ENCODE measurements at regions not wholly inside any gene's neighbourhood (a gene's known extent, or its start where the extent isn't known, plus 50 kb on each side); places are given as distances from the start of the nearest gene placed in this dataset.

- TF ChIP-seq, protein P1, sequence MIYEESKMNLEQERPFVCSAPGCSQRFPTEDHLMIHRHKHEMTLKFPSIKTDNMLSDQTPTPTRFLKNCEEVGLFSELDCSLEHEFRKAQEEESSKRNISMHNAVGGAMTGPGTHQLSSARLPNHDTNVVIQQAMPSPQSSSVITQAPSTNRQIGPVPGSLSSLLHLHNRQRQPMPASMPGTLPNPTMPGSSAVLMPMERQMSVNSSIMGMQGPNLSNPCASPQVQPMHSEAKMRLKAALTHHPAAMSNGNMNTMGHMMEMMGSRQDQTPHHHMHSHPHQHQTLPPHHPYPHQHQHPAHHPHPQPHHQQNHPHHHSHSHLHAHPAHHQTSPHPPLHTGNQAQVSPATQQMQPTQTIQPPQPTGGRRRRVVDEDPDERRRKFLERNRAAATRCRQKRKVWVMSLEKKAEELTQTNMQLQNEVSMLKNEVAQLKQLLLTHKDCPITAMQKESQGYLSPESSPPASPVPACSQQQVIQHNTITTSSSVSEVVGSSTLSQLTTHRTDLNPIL (CRISPR knock-in tag; IDR thresholded peaks at IDR 0.05; ENCODE audit: low read depth): no peak
- TF ChIP-seq ARNTL (CRISPR knock-in tag; IDR thresholded peaks at IDR 0.05; ENCODE audit: borderline replicate concordance, low read depth) (no peak), ZFP3 (CRISPR knock-in tag; IDR thresholded peaks at IDR 0.05) (no peak), ISL1 (CRISPR knock-in tag; IDR thresholded peaks at IDR 0.05) (no peak), BACH2 (CRISPR knock-in tag; IDR thresholded peaks at IDR 0.05; ENCODE audit: borderline replicate concordance) (no peak), ZNF70 (CRISPR knock-in tag; IDR thresholded peaks at IDR 0.05) (no peak), TOX (CRISPR knock-in tag; IDR thresholded peaks at IDR 0.05; ENCODE audit: borderline replicate concordance) (no peak), RARB (CRISPR knock-in tag; IDR thresholded peaks at IDR 0.05) (no peak), TSHZ2 (CRISPR knock-in tag; IDR thresholded peaks at IDR 0.05) (no peak), ZFP30 (CRISPR knock-in tag; IDR thresholded peaks at IDR 0.05) (no peak), TCF4 (CRISPR knock-in tag; IDR thresholded peaks at IDR 0.05; ENCODE audit: borderline replicate concordance) (no peak), OSR1 (CRISPR knock-in tag; IDR thresholded peaks at IDR 0.05) (no peak), CSRNP3 (CRISPR knock-in tag; IDR thresholded peaks at IDR 0.05) (no peak)
- TF ChIP-seq, protein P2, sequence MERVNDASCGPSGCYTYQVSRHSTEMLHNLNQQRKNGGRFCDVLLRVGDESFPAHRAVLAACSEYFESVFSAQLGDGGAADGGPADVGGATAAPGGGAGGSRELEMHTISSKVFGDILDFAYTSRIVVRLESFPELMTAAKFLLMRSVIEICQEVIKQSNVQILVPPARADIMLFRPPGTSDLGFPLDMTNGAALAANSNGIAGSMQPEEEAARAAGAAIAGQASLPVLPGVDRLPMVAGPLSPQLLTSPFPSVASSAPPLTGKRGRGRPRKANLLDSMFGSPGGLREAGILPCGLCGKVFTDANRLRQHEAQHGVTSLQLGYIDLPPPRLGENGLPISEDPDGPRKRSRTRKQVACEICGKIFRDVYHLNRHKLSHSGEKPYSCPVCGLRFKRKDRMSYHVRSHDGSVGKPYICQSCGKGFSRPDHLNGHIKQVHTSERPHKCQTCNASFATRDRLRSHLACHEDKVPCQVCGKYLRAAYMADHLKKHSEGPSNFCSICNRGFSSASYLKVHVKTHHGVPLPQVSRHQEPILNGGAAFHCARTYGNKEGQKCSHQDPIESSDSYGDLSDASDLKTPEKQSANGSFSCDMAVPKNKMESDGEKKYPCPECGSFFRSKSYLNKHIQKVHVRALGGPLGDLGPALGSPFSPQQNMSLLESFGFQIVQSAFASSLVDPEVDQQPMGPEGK (CRISPR knock-in tag; IDR thresholded peaks at IDR 0.05; ENCODE audit: borderline replicate concordance): no peak
Observed at GRCh38 chr5:13581132-13581531, 363.4 kb downstream of the DNAH5 start.

Measured in SK-N-SH treated with all-trans-retinoic acid at 6 μM for 48 hours (cell line).